ENCODE measurements at regions not wholly inside any gene's neighbourhood (a gene's known extent, or its start where the extent isn't known, plus 50 kb on each side); places are given as distances from the start of the nearest gene placed in this dataset.
"Not testable (repeated sequence)": the region's sequence is repeated elsewhere in the genome, so short reads cannot be mapped to it uniquely, and the experiment has no call there.

GRCh38 chr21:20031807-20032206 lies 966.4 kb upstream of the NCAM2 start:
- TF ChIP-seq CTCF (IDR thresholded peaks at IDR 0.05) (no peak), POLR2A (IDR thresholded peaks at IDR 0.05) (no peak)
- ATAC-seq, result no peak
- DNase-seq, result peak in 1 of 5 donors; percentile 26
- H3K27ac ChIP-seq, result no peak overlapping the region
- H3K4me3 ChIP-seq, result no peak overlapping the region
- intact Hi-C loops (cut with DNase I), result no loop called here
- no peaks in the 10 kb centered on the region for H3K4me1 ChIP-seq
- H3K27me3 ChIP-seq, result no peaks in the 10 kb centered on the region
- WGBS, 4 donors, result 66 to 88% (median 68%) methylated on average over 3 to 4 of the region's 4 CpGs
- no peaks in the 10 kb centered on the region for H3K9me3 ChIP-seq
- no peaks in the 10 kb centered on the region for H3K36me3 ChIP-seq

- DNase-seq, result no peak
- intact Hi-C loops (cut with DNase I), result loop anchor here in 2 of 10 donors (5.0 to 10.0 kb wide), 3 partner anchors 1086 to 1233 kb away; no protein-coding TSS in a partner anchor
- no peak overlapping the region for H3K27ac ChIP-seq
- WGBS, 4 donors, result 84 to 88% (median 85%) methylated on average over 2 of the region's 2 CpGs
- H3K36me3 ChIP-seq, result no peaks in the 10 kb centered on the region
- H3K27me3 ChIP-seq, result no peaks in the 10 kb centered on the region
- no peaks in the 10 kb centered on the region for H3K4me1 ChIP-seq
- H3K4me3 ChIP-seq, result no peak overlapping the region
- TF ChIP-seq CTCF (IDR thresholded peaks at IDR 0.05) (peak in 11 of 12 donors; percentile 21 to 50 (median 36)), POLR2A (IDR thresholded peaks at IDR 0.05) (no peak)
- ATAC-seq, result no peak
- no peaks in the 10 kb centered on the region for H3K9me3 ChIP-seq
Measured at GRCh38 chr21:20040768-20041167, 957.4 kb upstream of the NCAM2 start.

- intact Hi-C loops (cut with DNase I), result loop anchor here in 1 of 10 donors (10.0 kb wide), 1 partner anchor 1090 kb away; no protein-coding TSS in a partner anchor
- H3K4me1 ChIP-seq, result no peaks in the 10 kb centered on the region
- 66 to 89% (median 77%) methylated on average over 2 to 5 of the region's 5 CpGs for WGBS, 4 donors
- H3K4me3 ChIP-seq, result no peak overlapping the region
- peak in 1 of 4 donors; percentile 15 for ATAC-seq
- H3K9me3 ChIP-seq, result no peaks in the 10 kb centered on the region
- H3K27ac ChIP-seq, result no peak overlapping the region
- H3K27me3 ChIP-seq, result no peaks in the 10 kb centered on the region
- H3K36me3 ChIP-seq, result no peaks in the 10 kb centered on the region
- no peak for DNase-seq
- TF ChIP-seq CTCF (IDR thresholded peaks at IDR 0.05), result no peak
- TF ChIP-seq POLR2A (IDR thresholded peaks at IDR 0.05), result no peak
Measured at GRCh38 chr21:20045197-20045596, 953.0 kb upstream of the NCAM2 start.

GRCh38 chr21:20048130-20048837 lies 949.9 kb upstream of the NCAM2 start:
- 87 to 94% (median 91%) methylated on average over 18 to 20 of the region's 20 CpGs for WGBS, 4 donors
- ATAC-seq, result not testable (repeated sequence)

GRCh38 chr21:20083336-20083735 lies 914.9 kb upstream of the NCAM2 start:
- intact Hi-C loops (cut with DNase I), result no loop called here
- ATAC-seq (no peak), DNase-seq (no peak)
- no peaks in the 10 kb centered on the region for H3K36me3 ChIP-seq
- H3K4me3 ChIP-seq, result no peak overlapping the region
- no peak for TF ChIP-seq POLR2A (IDR thresholded peaks at IDR 0.05)
- TF ChIP-seq CTCF (IDR thresholded peaks at IDR 0.05), result no peak
- no peak overlapping the region for H3K27ac ChIP-seq
- no peaks in the 10 kb centered on the region for H3K27me3 ChIP-seq
- no peaks in the 10 kb centered on the region for H3K9me3 ChIP-seq
- H3K4me1 ChIP-seq, result no peaks in the 10 kb centered on the region

More at GRCh38 chr21:20048130-20048837, 949.9 kb upstream of the NCAM2 start:
- not testable (repeated sequence) for H3K9me3 ChIP-seq, H3K4me3 ChIP-seq, H3K27me3 ChIP-seq, H3K27ac ChIP-seq, H3K4me1 ChIP-seq, H3K36me3 ChIP-seq
- intact Hi-C loops (cut with DNase I), result loop anchor here in 1 of 10 donors (10.0 kb wide), 1 partner anchor 1093 kb away; no protein-coding TSS in a partner anchor
- peak in 1 of 5 donors; percentile 39 for DNase-seq

Data from heart left ventricle (tissue), 16 donors.